GM12878 (cell line): ENCODE measurements at regions not wholly inside any gene's neighbourhood (a gene's known extent, or its start where the extent isn't known, plus 50 kb on each side); places are given as distances from the start of the nearest gene placed in this dataset.

Experiments used
- ATF2 ChIP-seq: IDR thresholded peaks from 2 replicates; pipeline ENCODE4 v1.6.1; 2012; ENCODE audit warnings: low read length, inconsistent platforms
- ESRRA ChIP-seq: IDR thresholded peaks from 2 replicates; pipeline ENCODE4 v1.6.1; 2012; ENCODE audit warnings: mild to moderate bottlenecking, low read length, improper control_type of control experiment
- FOXM1 ChIP-seq: IDR thresholded peaks from 2 replicates; pipeline ENCODE4 v1.6.1; 2012; ENCODE audit warnings: low read depth, mild to moderate bottlenecking, inconsistent platforms, low read length, moderate library complexity
- NR2F1 ChIP-seq: fragments of 450-650 bp; conservative IDR thresholded peaks from 2 replicates; pipeline ENCODE4 v1.6.1; 2017; ENCODE audit warnings: mild to moderate bottlenecking
- PAX8 ChIP-seq: fragments of 450-650 bp; IDR thresholded peaks from 2 replicates; pipeline ENCODE4 v1.6.1; 2017; ENCODE audit warnings: mild to moderate bottlenecking, moderate library complexity
- PRDM15 ChIP-seq: fragments of 450-650 bp; formaldehyde crosslinking; IDR thresholded peaks from 2 replicates; pipeline ENCODE4 v1.4.0; 2020; ENCODE audit warnings: mild to moderate bottlenecking, moderate library complexity
- RAD21 ChIP-seq: IDR thresholded peaks from 2 replicates; pipeline ENCODE4 v1.6.1; 2011; ENCODE audit warnings: mild to moderate bottlenecking, low read depth, low read length, moderate library complexity; ENCODE audit not compliant: insufficient read depth
- RUNX3 ChIP-seq: IDR thresholded peaks from 2 replicates; pipeline ENCODE4 v1.6.1; 2012; ENCODE audit warnings: low read length, inconsistent platforms
- SP1 ChIP-seq: IDR thresholded peaks from one replicate; pipeline ENCODE4 v1.6.1; 2011; ENCODE audit warnings: low read depth, low read length
- TAF1 ChIP-seq: IDR thresholded peaks from 2 replicates; pipeline ENCODE4 v1.6.1; 2011; ENCODE audit warnings: mild to moderate bottlenecking, low read depth, low read length, borderline replicate concordance
- TARDBP ChIP-seq: IDR thresholded peaks from 2 replicates; pipeline ENCODE4 v1.6.1; 2016; ENCODE audit warnings: borderline replicate concordance
- ZBTB40 ChIP-seq: fragments of 450-650 bp; IDR thresholded peaks from 2 replicates; pipeline ENCODE4 v1.6.1; 2016; ENCODE audit warnings: mild to moderate bottlenecking, moderate library complexity, borderline replicate concordance

- no peak for TF ChIP-seq ESRRA
- no peak for TF ChIP-seq RAD21
- no peak for TF ChIP-seq FOXM1
- TF ChIP-seq RUNX3: no peak
- no peak for TF ChIP-seq SP1
- TF ChIP-seq PRDM15: no peak
- no peak for TF ChIP-seq NR2F1
- TF ChIP-seq PAX8: no peak
- no peak for TF ChIP-seq TAF1
- no peak for TF ChIP-seq ATF2
- no peak for TF ChIP-seq ZBTB40
- TF ChIP-seq TARDBP: no peak
Measured at GRCh38 chr6:149134511-149134933, 183.0 kb upstream of the TAB2 start (continued).
